ENCODE measurements at regions not wholly inside any gene's neighbourhood (a gene's known extent, or its start where the extent isn't known, plus 50 kb on each side); places are given as distances from the start of the nearest gene placed in this dataset.

- FAIRE-seq (no peak), DNase-seq (ENCODE audit: low read depth) (no peak)
- Histone ChIP-seq H3K27me3 (ENCODE audit: control insufficient read depth, insufficient read depth, low read length) (no peaks in the 10 kb centered on the region), H3K4me3 (ENCODE audit: low read depth, low read length) (no peak overlapping the region), H3K36me3 (ENCODE audit: control insufficient read depth, insufficient read depth, low read length) (no peaks in the 10 kb centered on the region)
- no peak for TF ChIP-seq CTCF (IDR thresholded peaks at IDR 0.05; ENCODE audit: insufficient read depth, low read length, severe bottlenecking)
Observed at GRCh38 chr17:14437176-14437575, 136.3 kb downstream of the HS3ST3B1 start.

GRCh38 chr17:14436266-14436665 lies 135.4 kb downstream of the HS3ST3B1 start:
- TF ChIP-seq CTCF (IDR thresholded peaks at IDR 0.05; ENCODE audit: insufficient read depth, low read length, severe bottlenecking): no peak
- DNase-seq (ENCODE audit: low read depth) (no peak), FAIRE-seq (no peak)
- Histone ChIP-seq H3K36me3 (ENCODE audit: control insufficient read depth, insufficient read depth, low read length) (no peaks in the 10 kb centered on the region), H3K27me3 (ENCODE audit: control insufficient read depth, insufficient read depth, low read length) (no peaks in the 10 kb centered on the region), H3K4me3 (ENCODE audit: low read depth, low read length) (no peak overlapping the region)

- DNase-seq (ENCODE audit: low read depth) (no peak), FAIRE-seq (no peak)
- Histone ChIP-seq H3K27me3 (ENCODE audit: control insufficient read depth, insufficient read depth, low read length) (no peaks in the 10 kb centered on the region), H3K4me3 (ENCODE audit: low read depth, low read length) (no peak overlapping the region), H3K36me3 (ENCODE audit: control insufficient read depth, insufficient read depth, low read length) (no peaks in the 10 kb centered on the region)
- no peak for TF ChIP-seq CTCF (IDR thresholded peaks at IDR 0.05; ENCODE audit: insufficient read depth, low read length, severe bottlenecking)
Observed at GRCh38 chr17:14434506-14434905, 133.6 kb downstream of the HS3ST3B1 start.

GRCh38 chr17:14432079-14432478 lies 131.2 kb downstream of the HS3ST3B1 start:
- TF ChIP-seq CTCF (IDR thresholded peaks at IDR 0.05; ENCODE audit: insufficient read depth, low read length, severe bottlenecking): no peak
- FAIRE-seq (no peak), DNase-seq (ENCODE audit: low read depth) (no peak)
- Histone ChIP-seq H3K27me3 (ENCODE audit: control insufficient read depth, insufficient read depth, low read length) (no peaks in the 10 kb centered on the region), H3K36me3 (ENCODE audit: control insufficient read depth, insufficient read depth, low read length) (no peaks in the 10 kb centered on the region), H3K4me3 (ENCODE audit: low read depth, low read length) (no peak overlapping the region)

- DNase-seq (ENCODE audit: low read depth): no peak
- Histone ChIP-seq H3K27me3 (ENCODE audit: control insufficient read depth, insufficient read depth, low read length) (no peaks in the 10 kb centered on the region), H3K36me3 (ENCODE audit: control insufficient read depth, insufficient read depth, low read length) (no peaks in the 10 kb centered on the region), H3K4me3 (ENCODE audit: low read depth, low read length) (no peak overlapping the region)
- no peak for FAIRE-seq
- TF ChIP-seq CTCF (IDR thresholded peaks at IDR 0.05; ENCODE audit: insufficient read depth, low read length, severe bottlenecking): no peak
Observed at GRCh38 chr17:14429084-14429483, 128.2 kb downstream of the HS3ST3B1 start.

GRCh38 chr17:14428648-14429029 lies 127.8 kb downstream of the HS3ST3B1 start:
- TF ChIP-seq CTCF (IDR thresholded peaks at IDR 0.05; ENCODE audit: insufficient read depth, low read length, severe bottlenecking): no peak
- FAIRE-seq: no peak
- no peak for DNase-seq (ENCODE audit: low read depth)
- H3K4me3 ChIP-seq (ENCODE audit: low read depth, low read length): no peak overlapping the region
- H3K36me3 ChIP-seq (ENCODE audit: control insufficient read depth, insufficient read depth, low read length): no peaks in the 10 kb centered on the region
- H3K27me3 ChIP-seq (ENCODE audit: control insufficient read depth, insufficient read depth, low read length): no peaks in the 10 kb centered on the region

Measured in bronchial epithelial cell (primary cell).